Panc1 (cell line): ENCODE measurements at regions not wholly inside any gene's neighbourhood (a gene's known extent, or its start where the extent isn't known, plus 50 kb on each side); places are given as distances from the start of the nearest gene placed in this dataset.

Source experiments
- CTCF ChIP-seq: fragments of 450-650 bp; IDR thresholded peaks from 2 replicates; pipeline ENCODE4 v1.5.1; 2017; ENCODE audit warnings: mild to moderate bottlenecking
- SIN3A ChIP-seq: IDR thresholded peaks from 2 replicates; pipeline ENCODE4 v1.6.1; 2012; ENCODE audit warnings: low read depth, mild to moderate bottlenecking, low read length, moderate library complexity, borderline replicate concordance; ENCODE audit not compliant: insufficient read depth

- TF ChIP-seq CTCF, result no peak
- no peak for TF ChIP-seq SIN3A
Measured at GRCh38 chr11:107271425-107271824, 186.2 kb downstream of the CWF19L2 start.
